ENCODE measurements at regions not wholly inside any gene's neighbourhood (a gene's known extent, or its start where the extent isn't known, plus 50 kb on each side); places are given as distances from the start of the nearest gene placed in this dataset.

DNA sequence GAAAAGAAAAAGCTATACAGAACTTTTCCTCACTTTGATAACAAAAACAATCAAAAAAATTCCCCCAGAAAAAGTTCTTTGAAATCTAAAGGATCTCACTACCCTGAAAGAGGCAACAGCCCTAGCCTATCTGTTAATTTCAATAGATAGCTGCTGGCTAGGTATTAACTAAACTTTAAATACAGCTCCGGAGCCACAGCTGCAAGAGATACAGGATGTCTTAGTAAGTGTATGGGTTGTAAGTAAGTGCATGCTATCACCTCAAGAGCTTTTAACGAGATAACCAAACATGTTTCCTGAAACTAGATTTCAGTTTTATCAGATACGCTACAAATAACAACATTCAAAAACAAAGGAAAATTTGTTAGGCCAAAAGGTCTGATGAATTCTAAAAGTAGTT is 148.4 kb downstream of the KLF12 start:
- intact Hi-C loops (cut with micrococcal nuclease; ENCODE audit: unreplicated experiment) = no loop called here
- Histone ChIP-seq H3K36me3 (ENCODE audit: insufficient read depth, low read length) (peaks cover 14% of the 10 kb centered on the region; the same call in 1 of the 2 replicates), H3K4me1 (ENCODE audit: insufficient read depth, low read length, poor library complexity, severe bottlenecking) (peaks cover 86% of the 10 kb centered on the region), H3K79me2 (ENCODE audit: insufficient read depth, low read depth, low read length) (peaks cover 36% of the 10 kb centered on the region), H3K4me3 (ENCODE audit: low read depth, low read length, poor library complexity, severe bottlenecking) (no peak overlapping the region), H3K27ac (ENCODE audit: low read depth, low read length, poor library complexity, severe bottlenecking) (peak overlapping the region; percentile 51), H2AFZ (ENCODE audit: low read length) (no peak overlapping the region; the same call in 1 of the 2 replicates), H4K20me1 (ENCODE audit: insufficient read depth, low read length) (no peaks in the 10 kb centered on the region), H3K9me3 (ENCODE audit: low read length) (peaks cover 10% of the 10 kb centered on the region; the same call in 1 of the 2 replicates), H3K9me2 (ENCODE audit: insufficient read depth, low read length) (no peaks in the 10 kb centered on the region), H3K4me2 (ENCODE audit: low read length) (peak overlapping the region; percentile 46)
- CTCF ChIA-PET (ENCODE audit: unreplicated experiment) = interaction anchor here (1.4 kb wide), 1 partner anchor 9 kb away, joined by 4 read pairs; no protein-coding TSS in a partner anchor
- no peak for TF ChIP-seq EZH2phosphoT487 (IDR thresholded peaks at IDR 0.05; ENCODE audit: borderline replicate concordance, low read depth, low read length)
- TF ChIP-seq, protein P1, sequence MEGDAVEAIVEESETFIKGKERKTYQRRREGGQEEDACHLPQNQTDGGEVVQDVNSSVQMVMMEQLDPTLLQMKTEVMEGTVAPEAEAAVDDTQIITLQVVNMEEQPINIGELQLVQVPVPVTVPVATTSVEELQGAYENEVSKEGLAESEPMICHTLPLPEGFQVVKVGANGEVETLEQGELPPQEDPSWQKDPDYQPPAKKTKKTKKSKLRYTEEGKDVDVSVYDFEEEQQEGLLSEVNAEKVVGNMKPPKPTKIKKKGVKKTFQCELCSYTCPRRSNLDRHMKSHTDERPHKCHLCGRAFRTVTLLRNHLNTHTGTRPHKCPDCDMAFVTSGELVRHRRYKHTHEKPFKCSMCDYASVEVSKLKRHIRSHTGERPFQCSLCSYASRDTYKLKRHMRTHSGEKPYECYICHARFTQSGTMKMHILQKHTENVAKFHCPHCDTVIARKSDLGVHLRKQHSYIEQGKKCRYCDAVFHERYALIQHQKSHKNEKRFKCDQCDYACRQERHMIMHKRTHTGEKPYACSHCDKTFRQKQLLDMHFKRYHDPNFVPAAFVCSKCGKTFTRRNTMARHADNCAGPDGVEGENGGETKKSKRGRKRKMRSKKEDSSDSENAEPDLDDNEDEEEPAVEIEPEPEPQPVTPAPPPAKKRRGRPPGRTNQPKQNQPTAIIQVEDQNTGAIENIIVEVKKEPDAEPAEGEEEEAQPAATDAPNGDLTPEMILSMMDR (conservative IDR thresholded peaks at IDR 0.05; ENCODE audit: low read length) = no peak
- POLR2A ChIA-PET = interaction anchor here (0.5 to 12.5 kb wide), 7 partner anchors 9 to 1092 kb away, joined by 3 to 306 read pairs (median 3); no protein-coding TSS in a partner anchor
- peak; percentile 63 for DNase-seq (ENCODE audit: low spot score)
- no TSS peak for BruUV-seq (replicated peaks)

DNA sequence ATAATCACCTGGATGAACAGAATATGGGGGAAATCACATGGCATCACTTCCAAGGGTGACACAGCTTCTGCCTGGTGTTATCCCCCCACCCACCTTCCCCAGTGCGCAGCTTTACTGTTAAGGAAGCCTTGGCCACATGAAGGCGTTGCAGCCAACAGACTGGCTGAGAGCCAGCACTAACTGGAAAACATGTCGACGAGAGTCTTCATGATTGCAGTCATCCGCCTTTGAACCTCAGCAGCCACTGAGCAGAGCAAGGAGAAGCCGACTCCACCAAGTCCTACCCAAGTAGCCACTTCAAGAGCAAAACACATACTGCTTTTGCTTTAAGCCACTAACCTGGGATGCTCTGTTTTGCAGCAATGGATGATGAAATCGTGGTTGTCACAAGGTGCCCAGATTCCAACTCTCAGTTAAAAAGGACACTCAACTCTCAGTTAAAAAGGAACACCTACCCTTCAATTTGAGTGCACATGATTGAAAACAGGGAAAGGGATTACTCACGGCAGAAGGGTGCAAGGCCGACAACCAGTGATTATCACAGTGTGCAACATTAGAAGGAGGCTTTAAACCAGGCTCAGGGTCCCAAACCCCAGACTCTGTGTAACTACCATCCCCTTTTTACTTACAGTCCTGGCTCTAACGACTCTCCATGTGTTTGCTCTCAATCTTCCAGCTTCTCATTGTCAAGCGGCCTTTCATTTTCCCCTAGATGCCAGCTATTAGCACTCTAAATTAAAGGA is 149.1 kb downstream of the KLF12 start:
- Histone ChIP-seq H3K9me3 (ENCODE audit: low read length) (peaks cover 10% of the 10 kb centered on the region; the same call in 1 of the 2 replicates), H3K4me3 (ENCODE audit: low read depth, low read length, poor library complexity, severe bottlenecking) (no peak overlapping the region), H3K4me2 (ENCODE audit: low read length) (peak overlapping the region; percentile 46), H3K4me1 (ENCODE audit: insufficient read depth, low read length, poor library complexity, severe bottlenecking) (peaks cover 84% of the 10 kb centered on the region), H3K79me2 (ENCODE audit: insufficient read depth, low read depth, low read length) (peaks cover 31% of the 10 kb centered on the region), H4K20me1 (ENCODE audit: insufficient read depth, low read length) (no peaks in the 10 kb centered on the region), H3K27ac (ENCODE audit: low read depth, low read length, poor library complexity, severe bottlenecking) (peak overlapping the region; percentile 51), H2AFZ (ENCODE audit: low read length) (no peak overlapping the region; the same call in 1 of the 2 replicates), H3K9me2 (ENCODE audit: insufficient read depth, low read length) (no peaks in the 10 kb centered on the region), H3K36me3 (ENCODE audit: insufficient read depth, low read length) (peaks cover 14% of the 10 kb centered on the region; the same call in 1 of the 2 replicates)
- CTCF ChIA-PET (ENCODE audit: unreplicated experiment) = interaction anchor here (1.4 to 1.9 kb wide), 2 partner anchors 8 to 10 kb away, joined by 4 to 7 read pairs; no protein-coding TSS in a partner anchor
- intact Hi-C loops (cut with micrococcal nuclease; ENCODE audit: unreplicated experiment) = no loop called here
- BruUV-seq (replicated peaks) = no TSS peak
- DNase-seq (ENCODE audit: low spot score) = no peak
- TF ChIP-seq, protein P1 (conservative IDR thresholded peaks at IDR 0.05; ENCODE audit: low read length) = peak; percentile 36; the same call in 1 of the 2 replicates
- no peak for TF ChIP-seq EZH2phosphoT487 (IDR thresholded peaks at IDR 0.05; ENCODE audit: borderline replicate concordance, low read depth, low read length)
- POLR2A ChIA-PET = interaction anchor here (0.5 to 12.5 kb wide), 6 partner anchors 9 to 1219 kb away, joined by 3 to 306 read pairs (median 4); no protein-coding TSS in a partner anchor
